ENCODE measurements at regions not wholly inside any gene's neighbourhood (a gene's known extent, or its start where the extent isn't known, plus 50 kb on each side); places are given as distances from the start of the nearest gene placed in this dataset.
"Not testable (repeated sequence)": the region's sequence is repeated elsewhere in the genome, so short reads cannot be mapped to it uniquely, and the experiment has no call there.

DNA sequence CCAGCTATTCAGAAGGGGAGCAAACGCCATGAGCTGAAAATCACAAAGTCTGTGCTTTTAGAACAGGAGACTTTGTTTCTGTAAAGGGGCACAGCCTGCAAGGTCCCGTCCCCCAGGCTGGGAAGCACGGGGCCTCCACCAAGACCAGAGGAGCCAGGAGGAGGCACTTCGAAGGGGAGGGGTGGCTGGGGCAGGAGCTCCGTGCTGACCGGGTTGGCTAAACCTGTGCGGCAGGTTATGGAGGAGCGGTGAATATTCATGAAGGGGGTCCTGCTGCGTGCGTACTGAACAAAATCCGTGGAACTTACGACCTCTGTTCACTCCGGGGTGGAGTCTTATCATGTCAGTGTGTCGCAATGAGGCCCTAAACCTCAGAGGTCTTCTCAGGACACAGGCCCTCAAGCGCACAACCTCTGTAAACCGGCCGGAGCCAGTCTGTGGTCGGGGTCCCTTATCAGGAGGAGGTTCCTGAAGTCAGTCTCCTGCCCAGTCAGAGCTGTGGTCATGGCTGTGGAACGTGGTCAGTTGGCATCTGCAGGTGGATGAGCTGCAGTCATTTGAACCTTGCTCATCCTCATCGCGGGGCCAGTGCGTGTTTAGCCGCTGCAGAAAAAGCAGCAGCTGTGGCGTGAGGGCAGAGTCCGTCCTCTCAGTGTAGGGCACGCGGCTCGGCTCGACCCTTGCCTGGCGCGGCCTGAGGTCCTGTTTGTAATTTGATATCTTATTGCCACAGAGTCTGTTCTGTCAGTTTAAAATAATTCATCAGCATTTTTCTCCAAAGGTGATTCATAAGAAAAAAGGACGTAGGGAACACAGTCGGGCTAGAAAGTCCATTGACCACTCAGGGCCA, 5507.7 kb upstream of the TPTE start:
- intact Hi-C loops (cut with DNase I); H3K36me3 ChIP-seq (replicated peaks in 1 of 2); H3K4me3 ChIP-seq; H3K4me1 ChIP-seq (replicated peaks in 1 of 2); H3K9me3 ChIP-seq (replicated peaks in 1 of 3); DNase-seq; H3K27ac ChIP-seq; H3K27me3 ChIP-seq: not testable (repeated sequence)
- WGBS, 4 donors, result no CpG with 5 or more reads among the region's 33 CpGs

DNA sequence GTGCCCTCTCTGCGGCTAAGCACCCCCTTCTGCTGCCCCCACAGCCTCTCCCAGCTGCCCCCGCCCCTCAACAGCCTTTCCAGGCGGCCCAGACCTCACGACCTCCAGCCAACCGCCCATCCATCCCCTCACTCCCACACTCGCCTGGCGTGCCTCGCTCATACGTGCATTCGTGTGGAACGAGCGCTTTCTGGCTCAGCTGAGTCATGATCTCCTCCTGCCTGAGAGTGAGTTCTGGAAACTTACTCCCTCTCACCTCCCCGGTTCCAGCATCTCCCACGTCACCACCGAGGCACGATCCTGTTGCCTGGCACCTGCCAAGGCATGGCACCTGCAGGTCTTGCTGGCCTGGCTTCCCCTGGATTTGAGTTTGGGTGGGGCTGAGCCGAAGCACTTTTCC, 5506.2 kb upstream of the TPTE start:
- H3K36me3 ChIP-seq (replicated peaks in 1 of 2); H3K4me1 ChIP-seq (replicated peaks in 1 of 2); DNase-seq; H3K27ac ChIP-seq; intact Hi-C loops (cut with DNase I); H3K4me3 ChIP-seq; H3K27me3 ChIP-seq; H3K9me3 ChIP-seq (replicated peaks in 1 of 3): not testable (repeated sequence)
- WGBS, 4 donors, result no CpG with 5 or more reads among the region's 17 CpGs

DNA sequence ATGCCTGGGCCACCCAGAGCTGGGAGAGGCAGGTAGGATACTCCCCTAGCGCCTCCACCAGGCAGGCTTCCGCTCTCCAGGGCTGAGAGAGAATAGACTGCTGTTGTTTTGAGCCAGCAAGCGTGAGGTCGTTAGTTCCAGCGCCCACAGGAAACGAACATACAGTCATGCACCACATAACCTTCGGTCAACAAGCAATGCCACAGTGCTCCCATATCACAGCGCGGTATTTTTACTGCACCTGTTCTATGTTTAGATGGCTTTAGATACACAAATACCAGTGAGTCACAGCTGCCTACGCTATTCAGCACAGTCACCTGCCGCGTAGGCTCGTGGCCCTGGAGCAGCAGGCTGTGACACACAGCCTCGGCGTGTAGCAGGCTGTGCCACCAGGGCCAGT, 5502.3 kb upstream of the TPTE start:
- H3K9me3 ChIP-seq (replicated peaks in 1 of 3); H3K27ac ChIP-seq; H3K27me3 ChIP-seq; H3K36me3 ChIP-seq (replicated peaks in 1 of 2); H3K4me1 ChIP-seq (replicated peaks in 1 of 2); DNase-seq; H3K4me3 ChIP-seq; intact Hi-C loops (cut with DNase I): not testable (repeated sequence)
- WGBS, 4 donors, result no CpG with 5 or more reads among the region's 15 CpGs

DNA sequence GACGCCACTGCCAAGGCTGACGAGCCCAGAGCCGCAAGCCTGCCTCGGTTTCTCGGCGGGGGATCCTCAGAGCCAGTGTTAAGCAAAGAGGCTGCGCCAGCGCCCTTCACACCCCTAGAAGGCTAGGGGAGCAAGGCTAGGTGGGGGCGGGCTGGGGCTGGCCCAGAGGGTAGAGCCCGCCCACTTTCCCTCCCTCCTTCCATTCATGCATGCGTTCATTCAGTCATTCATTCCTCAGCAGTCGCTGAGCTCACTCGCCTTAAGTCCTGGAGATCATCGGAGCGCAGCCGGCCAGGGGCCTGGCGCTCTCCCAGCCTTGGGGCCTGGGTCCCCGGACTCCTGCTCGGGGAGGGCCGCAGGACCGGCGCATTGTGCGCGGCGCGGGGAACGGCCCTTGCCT, 5499.6 kb upstream of the TPTE start:
- DNase-seq; H3K27me3 ChIP-seq; intact Hi-C loops (cut with DNase I); H3K36me3 ChIP-seq (replicated peaks in 1 of 2); H3K4me3 ChIP-seq; H3K9me3 ChIP-seq (replicated peaks in 1 of 3); H3K27ac ChIP-seq; H3K4me1 ChIP-seq (replicated peaks in 1 of 2): not testable (repeated sequence)
- no CpG with 5 or more reads among the region's 27 CpGs for WGBS, 4 donors

DNA sequence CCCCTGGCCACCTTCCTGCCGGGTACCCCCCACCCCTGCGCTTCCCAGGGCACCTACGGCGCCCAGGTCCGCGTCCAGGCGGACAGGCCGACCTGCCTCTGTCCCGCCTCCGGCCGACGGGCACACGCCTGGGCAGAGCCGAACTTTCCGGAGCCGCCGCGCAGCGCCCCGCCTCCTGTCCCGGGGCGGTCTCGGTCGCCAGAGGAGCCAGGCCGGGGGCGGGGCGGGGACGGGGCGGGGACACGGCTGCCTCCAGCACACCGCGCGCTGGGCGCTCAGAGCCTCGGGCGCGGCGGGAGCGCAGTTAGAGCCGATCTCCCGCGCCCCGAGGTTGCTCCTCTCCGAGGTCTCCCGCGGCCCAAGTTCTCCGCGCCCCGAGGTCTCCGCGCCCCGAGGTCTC, 5499.1 kb upstream of the TPTE start:
- H3K27ac ChIP-seq; H3K9me3 ChIP-seq (replicated peaks in 1 of 3); intact Hi-C loops (cut with DNase I); H3K4me1 ChIP-seq (replicated peaks in 1 of 2); DNase-seq; H3K27me3 ChIP-seq; H3K4me3 ChIP-seq; H3K36me3 ChIP-seq (replicated peaks in 1 of 2): not testable (repeated sequence)
- WGBS, 4 donors, result no CpG with 5 or more reads among the region's 52 CpGs

DNA sequence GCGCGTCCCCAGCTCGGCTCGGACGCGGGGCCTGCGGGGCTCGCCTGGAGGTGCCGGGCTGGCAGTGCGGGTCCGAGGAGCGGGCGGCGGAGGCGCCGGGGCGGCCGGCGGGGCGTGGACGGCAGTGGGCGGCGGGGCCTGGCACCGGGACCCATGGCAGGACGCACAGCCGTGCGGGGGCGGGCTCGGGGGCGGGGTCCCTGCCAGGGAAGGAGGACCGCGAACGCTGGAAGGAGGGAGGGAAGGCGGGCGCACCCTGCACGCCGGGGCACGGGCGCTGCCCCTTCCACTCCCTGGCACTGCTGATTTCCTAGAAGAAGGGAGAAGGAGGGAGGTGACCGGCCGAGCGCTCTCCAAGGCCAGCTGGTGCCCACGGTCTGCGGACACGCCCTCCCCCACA, 5498.6 kb upstream of the TPTE start:
- H3K9me3 ChIP-seq (replicated peaks in 1 of 3); DNase-seq; H3K27ac ChIP-seq; H3K4me3 ChIP-seq; H3K27me3 ChIP-seq; H3K4me1 ChIP-seq (replicated peaks in 1 of 2); intact Hi-C loops (cut with DNase I); H3K36me3 ChIP-seq (replicated peaks in 1 of 2): not testable (repeated sequence)
- WGBS, 4 donors, result no CpG with 5 or more reads among the region's 45 CpGs

DNA sequence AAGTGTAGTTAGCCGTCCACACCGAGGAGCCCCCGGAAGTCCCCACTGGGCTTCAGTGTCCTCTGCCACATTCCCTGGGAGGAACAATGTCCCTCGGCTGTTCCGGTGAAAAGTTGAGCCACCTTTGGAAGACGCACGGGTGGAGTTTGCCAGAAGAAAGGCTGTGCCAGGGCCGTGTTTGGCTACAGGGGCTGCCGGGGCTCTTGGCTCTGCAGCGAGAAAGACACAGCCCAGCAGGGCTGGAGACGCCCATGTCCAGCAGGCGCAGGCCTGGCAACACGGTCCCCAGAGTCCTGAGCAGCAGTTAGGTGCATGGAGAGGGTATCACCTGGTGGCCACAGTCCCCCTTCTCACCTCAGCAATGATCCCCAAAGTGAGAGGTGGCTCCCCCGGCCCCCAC, 5486.2 kb upstream of the TPTE start:
- H3K27ac ChIP-seq; DNase-seq; H3K27me3 ChIP-seq; H3K4me3 ChIP-seq; intact Hi-C loops (cut with DNase I); H3K36me3 ChIP-seq (replicated peaks in 1 of 2); H3K4me1 ChIP-seq (replicated peaks in 1 of 2); H3K9me3 ChIP-seq (replicated peaks in 1 of 3): not testable (repeated sequence)
- WGBS, 4 donors, result no CpG with 5 or more reads among the region's 14 CpGs

DNA sequence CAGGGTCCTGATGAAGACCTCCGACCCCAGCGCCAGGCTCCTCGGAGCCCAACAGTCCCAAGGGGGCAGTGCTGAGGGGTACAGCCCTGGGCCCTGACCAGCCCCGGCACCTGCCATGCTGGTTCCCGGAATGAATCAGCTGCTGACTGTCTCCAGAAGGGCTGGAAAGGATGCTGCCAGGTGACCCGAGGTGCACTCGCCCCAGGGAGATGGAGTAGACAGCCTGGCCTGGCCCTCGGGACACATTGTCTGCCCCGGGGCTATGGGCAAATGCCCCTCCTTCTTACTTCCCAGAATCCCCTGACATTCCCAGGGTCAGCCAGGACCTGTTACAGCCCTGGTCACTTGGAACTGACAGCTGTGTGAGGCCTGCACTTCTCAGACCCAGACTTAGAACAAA, 5485.8 kb upstream of the TPTE start:
- H3K4me1 ChIP-seq (replicated peaks in 1 of 2); H3K27ac ChIP-seq; H3K9me3 ChIP-seq (replicated peaks in 1 of 3); intact Hi-C loops (cut with DNase I); H3K27me3 ChIP-seq; DNase-seq; H3K4me3 ChIP-seq; H3K36me3 ChIP-seq (replicated peaks in 1 of 2): not testable (repeated sequence)
- WGBS, 4 donors, result 94 to 100% methylated on average over 3 to 5 of the region's 9 CpGs; no CpG with 5 or more reads in 2 of the 4 donors

DNA sequence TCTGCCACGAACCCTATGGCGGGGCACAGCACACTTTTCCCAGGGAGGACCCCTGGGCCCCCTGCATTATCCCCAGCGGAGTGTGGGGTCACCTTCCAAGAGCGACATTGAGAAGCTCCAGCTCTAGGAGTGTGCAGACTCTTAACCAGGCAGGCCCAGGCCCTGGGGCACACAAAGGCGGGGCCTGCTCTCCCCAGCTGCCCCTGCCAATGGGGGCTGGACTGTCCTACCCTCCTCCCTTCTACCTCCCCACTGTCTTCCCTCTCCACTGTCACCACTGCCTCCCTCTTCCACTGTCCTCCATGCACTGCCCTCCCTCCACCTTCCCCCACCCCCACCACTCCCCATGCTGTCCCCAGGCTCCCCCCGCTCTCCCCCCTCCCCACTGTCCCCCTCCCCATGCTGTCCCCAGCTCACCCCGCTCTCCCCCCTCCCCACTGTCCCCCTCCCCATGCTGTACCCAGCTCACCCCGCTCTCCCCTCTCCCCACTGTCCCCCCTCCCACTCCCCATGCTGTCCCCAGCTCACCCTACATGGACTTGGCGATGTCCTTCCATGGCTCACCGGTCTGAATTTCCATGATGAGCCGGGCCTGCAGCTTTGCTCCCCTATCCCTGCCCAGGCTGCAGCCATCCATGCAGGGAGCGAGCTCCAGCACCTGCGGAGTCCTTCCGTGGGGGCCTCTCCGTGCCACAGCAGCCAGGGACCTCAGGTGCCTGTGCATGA, 5483.6 kb upstream of the TPTE start:
- H3K9me3 ChIP-seq (replicated peaks in 1 of 3); H3K36me3 ChIP-seq (replicated peaks in 1 of 2); H3K4me1 ChIP-seq (replicated peaks in 1 of 2); H3K27me3 ChIP-seq; DNase-seq; H3K4me3 ChIP-seq; H3K27ac ChIP-seq; intact Hi-C loops (cut with DNase I): not testable (repeated sequence)
- WGBS, 4 donors, result 93 to 94% methylated on average over 5 to 9 of the region's 15 CpGs; no CpG with 5 or more reads in 2 of the 4 donors

DNA sequence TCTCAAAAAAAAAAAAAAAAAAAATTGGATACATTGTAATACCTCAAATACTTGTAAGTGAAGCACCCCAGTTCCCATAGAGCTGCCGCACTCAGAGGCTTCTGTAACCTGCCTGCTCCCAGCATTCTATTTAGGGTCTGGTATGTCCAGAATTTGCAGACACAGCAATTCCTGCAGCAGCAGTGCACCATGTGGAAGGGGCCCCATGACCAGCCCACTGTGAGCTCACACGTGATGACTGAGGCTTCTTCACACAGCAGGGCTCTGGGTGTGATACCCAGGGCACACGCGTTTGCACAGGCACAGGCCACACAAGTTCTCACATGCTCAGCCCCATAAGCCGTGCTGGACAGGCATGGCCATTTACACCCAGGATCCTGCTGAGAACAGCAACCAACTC, 5481.5 kb upstream of the TPTE start:
- DNase-seq; H3K36me3 ChIP-seq (replicated peaks in 1 of 2); H3K27me3 ChIP-seq; H3K9me3 ChIP-seq (replicated peaks in 1 of 3); H3K27ac ChIP-seq; H3K4me1 ChIP-seq (replicated peaks in 1 of 2); intact Hi-C loops (cut with DNase I); H3K4me3 ChIP-seq: not testable (repeated sequence)
- WGBS, 4 donors, result no CpG with 5 or more reads among the region's 5 CpGs

DNA sequence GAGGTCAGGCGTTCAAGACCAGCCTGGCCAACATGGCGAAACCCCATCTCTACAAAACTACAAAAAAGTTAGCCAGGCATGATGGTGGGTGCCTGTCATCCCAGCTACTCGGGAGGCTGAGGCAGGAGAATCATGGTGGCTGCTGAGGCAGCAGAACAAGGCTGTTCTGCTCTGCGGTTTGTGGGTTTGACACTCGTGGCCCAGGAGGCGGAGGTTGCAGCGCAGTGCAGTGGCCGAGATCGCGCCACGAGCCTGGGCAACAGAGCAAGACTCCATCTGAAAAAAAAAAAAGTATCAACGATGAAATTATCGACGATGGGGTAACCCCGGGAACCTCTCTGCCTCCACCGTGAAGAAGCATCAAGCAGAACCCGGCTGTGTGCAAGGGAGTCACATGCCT, 5478.8 kb upstream of the TPTE start:
- DNase-seq; H3K27me3 ChIP-seq; H3K9me3 ChIP-seq (replicated peaks in 1 of 3); H3K36me3 ChIP-seq (replicated peaks in 1 of 2); intact Hi-C loops (cut with DNase I); H3K4me1 ChIP-seq (replicated peaks in 1 of 2); H3K27ac ChIP-seq; H3K4me3 ChIP-seq: not testable (repeated sequence)
- WGBS, 4 donors, result no CpG with 5 or more reads among the region's 17 CpGs
